H1 (cell line): ENCODE measurements at regions not wholly inside any gene's neighbourhood (a gene's known extent, or its start where the extent isn't known, plus 50 kb on each side); places are given as distances from the start of the nearest gene placed in this dataset.

Experiments used
- BACH1 ChIP-seq: IDR thresholded peaks from 2 replicates; pipeline ENCODE4 v1.6.1; 2012; ENCODE audit warnings: low read length, improper control_type of control experiment
- CEBPB ChIP-seq: IDR thresholded peaks from 2 replicates; pipeline ENCODE4 v1.6.1; 2012; ENCODE audit warnings: low read depth, low read length
- SP4 ChIP-seq: IDR thresholded peaks from 2 replicates; pipeline ENCODE4 v1.6.1; 2012; ENCODE audit warnings: low read length, inconsistent platforms
- TF ChIP-seq, protein P1 (sequence below): IDR thresholded peaks from 2 replicates; pipeline ENCODE4 v1.6.1; 2012; ENCODE audit warnings: inconsistent platforms

GRCh38 chr10:128187788-128188185 is 61.6 kb upstream of the MKI67 start (continued):
- TF ChIP-seq CEBPB (no peak), BACH1 (no peak), SP4 (no peak)
- TF ChIP-seq, protein P1, sequence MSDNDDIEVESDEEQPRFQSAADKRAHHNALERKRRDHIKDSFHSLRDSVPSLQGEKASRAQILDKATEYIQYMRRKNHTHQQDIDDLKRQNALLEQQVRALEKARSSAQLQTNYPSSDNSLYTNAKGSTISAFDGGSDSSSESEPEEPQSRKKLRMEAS, result no peak
